ENCODE measurements at regions not wholly inside any gene's neighbourhood (a gene's known extent, or its start where the extent isn't known, plus 50 kb on each side); places are given as distances from the start of the nearest gene placed in this dataset.
"Not testable (repeated sequence)": the region's sequence is repeated elsewhere in the genome, so short reads cannot be mapped to it uniquely, and the experiment has no call there.

- DNase-seq: no peak
Measured at GRCh38 chr4:131367441-131367840, 1781.7 kb upstream of the PCDH10 start.

GRCh38 chr4:131370846-131371245, 1778.2 kb upstream of the PCDH10 start:
- no peak for DNase-seq

- no peak for DNase-seq
Measured at GRCh38 chr4:131381055-131381454, 1768.0 kb upstream of the PCDH10 start.

GRCh38 chr4:131382839-131383238, 1766.3 kb upstream of the PCDH10 start:
- DNase-seq: no peak

- DNase-seq: no peak
Measured at GRCh38 chr4:131388277-131388676, 1760.8 kb upstream of the PCDH10 start.

- DNase-seq: no peak
Measured at GRCh38 chr4:131408102-131408501, 1741.0 kb upstream of the PCDH10 start.

- no peak for DNase-seq
Measured at GRCh38 chr4:131411393-131411792, 1737.7 kb upstream of the PCDH10 start.

GRCh38 chr4:131419147-131419546, 1729.9 kb upstream of the PCDH10 start:
- no peak for DNase-seq

GRCh38 chr4:131426023-131426758, 1722.9 kb upstream of the PCDH10 start:
- DNase-seq: no peak

- no peak for DNase-seq
Measured at GRCh38 chr4:131427000-131427399, 1722.1 kb upstream of the PCDH10 start.

- DNase-seq: no peak
Measured at GRCh38 chr4:131430302-131430701, 1718.8 kb upstream of the PCDH10 start.

GRCh38 chr4:131441004-131441688, 1707.9 kb upstream of the PCDH10 start:
- no peak for DNase-seq

GRCh38 chr4:131447883-131448282, 1701.2 kb upstream of the PCDH10 start:
- no peak for DNase-seq

GRCh38 chr4:131450572-131451209, 1698.4 kb upstream of the PCDH10 start:
- DNase-seq: no peak

- DNase-seq: no peak
Measured at GRCh38 chr4:131459430-131460101, 1689.5 kb upstream of the PCDH10 start.

- DNase-seq: no peak
Measured at GRCh38 chr4:131470360-131470759, 1678.7 kb upstream of the PCDH10 start.

- DNase-seq: no peak
Measured at GRCh38 chr4:131488772-131489171, 1660.3 kb upstream of the PCDH10 start.

- DNase-seq: not testable (repeated sequence)
Measured at GRCh38 chr4:131496211-131496610, 1652.9 kb upstream of the PCDH10 start.

GRCh38 chr4:131499141-131499873, 1649.8 kb upstream of the PCDH10 start:
- no peak for DNase-seq

- DNase-seq: peak; percentile 90
Measured at GRCh38 chr4:131509521-131509920, 1639.6 kb upstream of the PCDH10 start.

GRCh38 chr4:131526686-131527085, 1622.4 kb upstream of the PCDH10 start:
- no peak for DNase-seq

GRCh38 chr4:131531087-131531486, 1618.0 kb upstream of the PCDH10 start:
- no peak for DNase-seq
